ENCODE measurements at regions not wholly inside any gene's neighbourhood (a gene's known extent, or its start where the extent isn't known, plus 50 kb on each side); places are given as distances from the start of the nearest gene placed in this dataset.

DNA sequence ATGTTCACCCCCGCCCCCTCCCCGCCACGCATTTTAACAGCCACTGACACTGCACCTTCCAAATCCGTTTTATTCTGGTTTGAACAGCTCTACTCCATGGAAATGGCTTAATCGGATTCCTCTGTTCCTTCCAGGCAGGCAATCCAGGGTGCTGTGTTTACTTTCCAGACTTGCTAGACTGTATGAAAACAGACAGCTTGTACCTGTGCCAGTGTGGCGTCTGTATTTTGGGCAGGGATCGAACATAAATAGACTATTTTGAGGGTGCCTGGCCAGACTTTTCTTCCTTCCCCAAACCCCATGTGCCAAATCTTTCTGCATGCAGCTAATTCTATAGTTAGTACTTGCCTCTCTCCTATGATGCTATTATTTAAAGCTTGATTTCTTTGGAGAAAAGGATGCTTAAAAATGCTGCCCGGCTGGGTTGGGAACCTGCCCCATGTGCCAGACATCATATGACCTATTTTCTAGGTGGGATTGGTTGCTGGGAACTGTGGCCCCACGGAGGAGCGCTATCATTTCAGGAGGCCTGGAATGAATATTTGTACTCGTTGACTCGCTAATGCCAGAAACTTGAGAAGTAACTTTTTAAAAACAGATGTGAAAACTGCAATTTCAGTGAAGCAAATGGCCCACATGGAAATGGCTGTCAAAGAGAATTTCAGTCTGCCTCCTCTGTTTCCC, 814.8 kb downstream of the BRD1 start:
- H3K4me3 ChIP-seq (ENCODE audit: low read depth, low read length), result no peak overlapping the region
- TF ChIP-seq, protein P1, sequence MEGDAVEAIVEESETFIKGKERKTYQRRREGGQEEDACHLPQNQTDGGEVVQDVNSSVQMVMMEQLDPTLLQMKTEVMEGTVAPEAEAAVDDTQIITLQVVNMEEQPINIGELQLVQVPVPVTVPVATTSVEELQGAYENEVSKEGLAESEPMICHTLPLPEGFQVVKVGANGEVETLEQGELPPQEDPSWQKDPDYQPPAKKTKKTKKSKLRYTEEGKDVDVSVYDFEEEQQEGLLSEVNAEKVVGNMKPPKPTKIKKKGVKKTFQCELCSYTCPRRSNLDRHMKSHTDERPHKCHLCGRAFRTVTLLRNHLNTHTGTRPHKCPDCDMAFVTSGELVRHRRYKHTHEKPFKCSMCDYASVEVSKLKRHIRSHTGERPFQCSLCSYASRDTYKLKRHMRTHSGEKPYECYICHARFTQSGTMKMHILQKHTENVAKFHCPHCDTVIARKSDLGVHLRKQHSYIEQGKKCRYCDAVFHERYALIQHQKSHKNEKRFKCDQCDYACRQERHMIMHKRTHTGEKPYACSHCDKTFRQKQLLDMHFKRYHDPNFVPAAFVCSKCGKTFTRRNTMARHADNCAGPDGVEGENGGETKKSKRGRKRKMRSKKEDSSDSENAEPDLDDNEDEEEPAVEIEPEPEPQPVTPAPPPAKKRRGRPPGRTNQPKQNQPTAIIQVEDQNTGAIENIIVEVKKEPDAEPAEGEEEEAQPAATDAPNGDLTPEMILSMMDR (IDR thresholded peaks at IDR 0.05; ENCODE audit: insufficient read depth, low read depth, low read length), result no peak
- CTCF ChIA-PET, result no interaction called here
- H3K27me3 ChIP-seq (ENCODE audit: control insufficient read depth, insufficient read depth, low read length), result no peaks in the 10 kb centered on the region
- POLR2A ChIA-PET, result no interaction called here
- H3K36me3 ChIP-seq (ENCODE audit: control insufficient read depth, insufficient read depth, low read length), result no peaks in the 10 kb centered on the region
- no peak for DNase-seq (ENCODE audit: low read depth)

DNA sequence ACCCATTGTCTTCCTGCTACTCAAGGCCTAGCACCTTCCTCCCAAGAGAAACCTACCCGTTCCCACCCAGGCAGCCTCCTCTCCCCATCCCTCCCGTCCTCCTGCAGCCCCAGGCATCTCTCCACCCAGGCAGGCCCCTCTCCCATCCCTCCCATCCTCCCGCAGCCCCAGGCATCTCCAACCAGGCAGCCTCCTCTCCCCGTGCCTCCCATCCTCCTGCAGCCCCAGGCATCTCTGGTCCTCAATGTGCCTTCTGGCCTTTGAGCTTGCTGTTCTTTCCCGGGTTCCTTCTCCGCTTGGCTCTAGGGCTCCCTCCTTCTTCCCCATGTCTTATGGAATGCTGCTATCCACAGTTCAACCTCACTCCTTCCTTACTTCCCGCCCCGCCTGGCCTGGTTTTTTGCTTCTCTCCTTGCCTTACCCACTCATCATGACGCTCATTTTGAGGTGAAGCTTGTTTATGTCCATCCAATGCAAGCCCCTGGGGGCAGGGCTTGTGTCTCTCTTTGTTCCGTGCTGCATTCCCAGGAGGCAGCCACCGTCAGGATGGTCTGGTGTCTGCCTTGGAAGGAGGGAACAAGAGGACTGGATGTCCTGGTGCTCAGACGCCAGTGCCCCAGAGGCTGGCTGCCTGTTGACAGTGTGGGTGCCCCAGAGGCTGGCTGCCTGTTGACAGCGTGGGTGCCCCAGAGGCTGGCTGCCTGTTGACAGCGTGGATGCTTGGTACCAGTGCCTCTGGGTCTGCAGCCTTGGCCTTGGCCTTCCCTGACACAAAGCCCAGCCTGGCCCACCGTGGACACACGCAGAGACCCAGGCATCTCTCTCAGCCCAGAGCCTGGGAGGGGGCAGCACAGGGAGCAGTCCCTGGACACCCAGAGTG, 815.7 kb downstream of the BRD1 start:
- CTCF ChIA-PET, result no interaction called here
- TF ChIP-seq, protein P1 (IDR thresholded peaks at IDR 0.05; ENCODE audit: insufficient read depth, low read depth, low read length), result no peak
- POLR2A ChIA-PET, result no interaction called here

DNA sequence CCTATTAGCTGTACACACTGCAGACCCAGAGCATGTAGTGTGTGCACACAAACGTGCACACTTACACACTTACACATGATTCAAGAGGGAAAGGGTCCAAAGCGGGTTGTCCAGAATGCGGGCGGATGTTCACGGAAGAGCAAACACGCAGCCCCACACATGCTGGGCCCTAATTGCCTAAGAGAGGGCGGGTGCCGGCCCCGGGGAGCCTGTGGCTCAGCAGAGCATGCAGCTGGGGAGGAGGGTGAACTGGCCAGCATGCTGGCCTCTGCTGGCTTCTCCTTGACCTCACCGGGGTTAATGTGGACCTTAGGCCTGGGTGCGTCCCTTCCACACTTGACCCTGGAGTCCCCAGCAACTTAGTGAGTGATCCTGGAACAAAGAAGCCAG, 816.3 kb downstream of the BRD1 start:
- Histone ChIP-seq H3K36me3 (ENCODE audit: control insufficient read depth, insufficient read depth, low read length) (no peaks in the 10 kb centered on the region), H3K4me3 (ENCODE audit: low read depth, low read length) (no peak overlapping the region), H3K27me3 (ENCODE audit: control insufficient read depth, insufficient read depth, low read length) (no peaks in the 10 kb centered on the region)
- no peak for DNase-seq (ENCODE audit: low read depth)
- POLR2A ChIA-PET, result no interaction called here
- CTCF ChIA-PET, result no interaction called here
- TF ChIP-seq, protein P1 (IDR thresholded peaks at IDR 0.05; ENCODE audit: insufficient read depth, low read depth, low read length), result no peak

More for the DNA sequence above, 815.7 kb downstream of the BRD1 start:
- DNase-seq (ENCODE audit: low read depth), result no peak
- H3K4me3 ChIP-seq (ENCODE audit: low read depth, low read length), result no peak overlapping the region
- H3K36me3 ChIP-seq (ENCODE audit: control insufficient read depth, insufficient read depth, low read length), result no peaks in the 10 kb centered on the region
- H3K27me3 ChIP-seq (ENCODE audit: control insufficient read depth, insufficient read depth, low read length), result no peaks in the 10 kb centered on the region

DNA sequence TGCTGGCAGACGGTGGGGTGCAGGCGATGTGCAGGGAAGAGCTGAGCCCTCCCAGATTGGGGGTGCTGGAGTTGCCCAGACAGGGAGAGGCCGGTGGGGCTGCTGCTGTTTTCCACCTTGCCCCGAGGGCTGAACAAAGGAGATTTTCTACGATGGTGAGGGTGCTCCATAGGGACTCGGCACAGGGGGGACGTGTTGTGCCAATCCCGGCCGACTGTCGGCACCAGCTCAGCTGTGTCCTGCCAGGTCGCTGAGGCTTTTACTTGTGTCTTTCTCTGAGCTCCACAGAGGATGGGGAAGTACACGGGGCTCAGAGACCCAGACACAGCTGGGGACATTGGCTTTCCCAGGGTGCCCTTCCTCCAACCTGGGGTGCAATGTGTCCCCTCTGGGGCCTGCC, 816.8 kb downstream of the BRD1 start:
- no peak for DNase-seq (ENCODE audit: low read depth)
- ChIA-PET POLR2A (no interaction called here), CTCF (no interaction called here)
- no peaks in the 10 kb centered on the region for H3K36me3 ChIP-seq (ENCODE audit: control insufficient read depth, insufficient read depth, low read length)
- TF ChIP-seq, protein P1 (IDR thresholded peaks at IDR 0.05; ENCODE audit: insufficient read depth, low read depth, low read length), result no peak
- no peak overlapping the region for H3K4me3 ChIP-seq (ENCODE audit: low read depth, low read length)
- H3K27me3 ChIP-seq (ENCODE audit: control insufficient read depth, insufficient read depth, low read length), result no peaks in the 10 kb centered on the region

DNA sequence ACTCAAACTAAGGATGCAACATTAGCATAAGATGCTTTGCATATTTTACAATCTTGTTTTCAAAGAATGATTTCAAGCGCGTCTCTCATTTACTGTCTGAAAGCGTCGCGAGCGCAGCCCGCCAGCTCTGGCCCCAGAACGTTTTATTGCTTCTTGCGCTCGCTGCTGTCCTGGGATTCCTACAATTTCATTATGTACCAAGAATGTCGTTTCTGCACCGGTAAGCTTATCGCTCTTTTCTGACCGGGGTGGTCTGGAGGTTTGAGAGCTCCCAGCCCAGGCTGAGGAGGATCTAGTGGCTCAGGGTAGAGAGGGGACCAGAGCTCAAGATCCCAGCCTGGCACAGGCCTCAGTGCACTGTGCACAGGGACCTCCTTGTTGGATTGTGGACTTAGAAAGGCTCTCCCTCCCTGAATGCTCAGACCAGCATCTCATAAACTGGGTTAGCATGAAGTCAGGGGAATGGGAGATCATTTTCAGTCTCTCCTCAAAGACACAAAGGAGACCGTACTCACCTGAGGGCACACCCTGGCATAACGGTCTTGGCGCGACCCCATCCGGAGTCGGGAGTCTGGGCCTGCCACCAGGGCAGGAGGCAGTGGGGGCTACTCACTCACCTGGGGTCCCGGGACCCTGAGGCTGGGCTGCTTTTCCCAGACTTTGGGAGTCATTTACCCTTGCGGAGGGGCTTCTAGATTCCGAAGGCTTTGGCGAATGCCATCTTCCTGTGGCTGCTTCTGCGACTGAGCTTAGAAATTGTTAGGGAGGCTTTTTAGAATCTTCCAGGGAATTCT, 817.4 kb downstream of the BRD1 start:
- DNase-seq (ENCODE audit: low read depth), result no peak
- Histone ChIP-seq H3K36me3 (ENCODE audit: control insufficient read depth, insufficient read depth, low read length) (no peaks in the 10 kb centered on the region), H3K4me3 (ENCODE audit: low read depth, low read length) (no peak overlapping the region), H3K27me3 (ENCODE audit: control insufficient read depth, insufficient read depth, low read length) (no peaks in the 10 kb centered on the region)
- ChIA-PET CTCF (no interaction called here), POLR2A (no interaction called here)
- TF ChIP-seq, protein P1 (IDR thresholded peaks at IDR 0.05; ENCODE audit: insufficient read depth, low read depth, low read length), result no peak

Data from BJ (cell line).